HCT116 (cell line): ENCODE measurements at regions not wholly inside any gene's neighbourhood (a gene's known extent, or its start where the extent isn't known, plus 50 kb on each side); places are given as distances from the start of the nearest gene placed in this dataset.

ENCODE experiments used
- CTCF ChIP-seq, 3 experiments: fragments of 200-600 bp in 1 of 3; sonication (generic) in 1 of 3; IDR thresholded peaks in 2 of 3; conservative IDR thresholded peaks in 1 of 3; 2 replicates each; pipeline ENCODE4 v1.5.1; 2012 to 2017; ENCODE audit warnings: low read depth in 2 of 3, low read length in 2 of 3, antibody characterized with exemption in 1 of 3, borderline replicate concordance in 1 of 3, control low read depth in 1 of 3, mild to moderate bottlenecking in 1 of 3, mixed read lengths in 1 of 3, mixed run types in 1 of 3, moderate library complexity in 1 of 3; ENCODE audit not compliant: insufficient read depth in 1 of 3
- EGR1 ChIP-seq: IDR thresholded peaks from 2 replicates; pipeline ENCODE4 v1.6.1; 2012; ENCODE audit warnings: low read depth
- EZH2 ChIP-seq: fragments of 200-600 bp; sonication (generic); IDR thresholded peaks from 2 replicates; pipeline ENCODE4 v1.6.1; 2017; ENCODE audit warnings: antibody characterized with exemption, mixed run types
- POLR2A ChIP-seq: IDR thresholded peaks from 2 replicates; pipeline ENCODE4 v1.7.0; 2011; ENCODE audit warnings: borderline replicate concordance; ENCODE audit not compliant: insufficient read depth, insufficient read length; ENCODE audit errors: extremely low read depth
- ZNF274 ChIP-seq: fragments of 200-500 bp; sonication (Bioruptor generic); IDR thresholded peaks from 2 replicates; pipeline ENCODE4 v1.6.1; 2014; ENCODE audit warnings: mild to moderate bottlenecking, low read depth, low read length, inconsistent platforms

GRCh38 chr4:20639346-20639745 lies 60.9 kb upstream of the PACRGL start:
- TF ChIP-seq EGR1 (no peak), POLR2A (no peak), CTCF (IDR thresholded peaks at IDR 0.05 in 2 of 3, conservative IDR thresholded peaks at IDR 0.05 in 1 of 3; ENCODE audit: borderline replicate concordance in 1 of 3, insufficient read depth in 1 of 3, low read depth in 2 of 3, low read length in 2 of 3) (no peak), EZH2 (no peak), ZNF274 (no peak)
